ENCODE measurements at regions not wholly inside any gene's neighbourhood (a gene's known extent, or its start where the extent isn't known, plus 50 kb on each side); places are given as distances from the start of the nearest gene placed in this dataset.

DNA sequence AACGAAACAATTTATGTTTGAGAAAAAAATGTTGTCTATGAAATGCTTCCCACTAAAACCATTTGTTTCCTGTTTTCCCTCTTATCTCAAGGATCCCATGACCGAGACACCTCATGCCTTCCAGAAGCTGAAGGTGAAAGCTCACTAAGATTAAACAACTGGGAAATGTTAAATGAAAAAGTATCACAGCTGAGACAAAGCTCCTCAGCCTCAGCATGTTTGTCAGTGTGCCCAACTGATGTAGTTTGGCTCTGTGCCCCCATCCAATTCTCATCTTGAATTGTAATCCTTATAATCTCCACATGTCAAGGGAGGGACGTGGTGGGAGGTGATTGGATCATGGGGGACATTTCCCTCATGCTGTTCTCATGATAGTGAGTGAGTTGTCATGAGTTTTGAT is 327.3 kb downstream of the HTR7 start:
- Histone ChIP-seq H4K8ac (ENCODE audit: low read depth, low read length) (no peak overlapping the region), H3K4me1 (ENCODE audit: control insufficient read depth in 2 of 2, insufficient read depth in 1 of 2, low read depth in 1 of 2, low read length in 2 of 2) (no peaks in the 10 kb centered on the region), H2BK12ac (ENCODE audit: low read length) (no peak overlapping the region), H3K9me3 (replicated peaks in 1 of 2; ENCODE audit: control insufficient read depth in 2 of 2, insufficient read depth in 1 of 2, low read depth in 1 of 2, low read length in 2 of 2) (no peaks in the 10 kb centered on the region), H2BK5ac (ENCODE audit: low read length) (no peak overlapping the region), H3K36me3 (replicated peaks in 1 of 2; ENCODE audit: control insufficient read depth in 2 of 2, insufficient read depth in 2 of 2, low read length in 2 of 2) (no peaks in the 10 kb centered on the region), H3K4me2 (ENCODE audit: insufficient read depth, low read length, poor library complexity, severe bottlenecking) (no peak overlapping the region), H2BK120ac (ENCODE audit: low read depth, low read length) (no peak overlapping the region), H2BK15ac (ENCODE audit: low read length) (no peak overlapping the region), H3K18ac (ENCODE audit: low read length) (no peak overlapping the region), H4K91ac (ENCODE audit: low read depth, low read length, poor library complexity) (no peak overlapping the region), H3K27me3 (ENCODE audit: control insufficient read depth in 3 of 3, insufficient read depth in 3 of 3, low read depth in 1 of 3, low read length in 3 of 3) (peaks cover 0 to 3% (median 0%) of the 10 kb centered on the region in 3 experiments), H3K14ac (ENCODE audit: low read length) (no peak overlapping the region), H3K9ac (ENCODE audit: low read depth, low read length, poor library complexity) (no peak overlapping the region), H3K27ac (replicated peaks; ENCODE audit: low read length) (no peak overlapping the region), H3K79me1 (ENCODE audit: low read depth, low read length) (no peaks in the 10 kb centered on the region), H3K23ac (ENCODE audit: low read depth, low read length, poor library complexity) (no peak overlapping the region), H3K4me3 (ENCODE audit: low read length in 2 of 2) (no peak overlapping the region), H2AK5ac (ENCODE audit: low read depth, low read length) (no peak overlapping the region), H2AFZ (ENCODE audit: low read length) (no peak overlapping the region), H3K4ac (ENCODE audit: low read length) (no peak overlapping the region)
- no CpG with 5 or more reads among the region's 3 CpGs for WGBS, 2 donors (ENCODE audit: extremely low coverage in 2 of 2, insufficient read length in 2 of 2, insufficient replicate concordance in 1 of 2)
- DNase-seq (ENCODE audit: low spot score), result no peak

DNA sequence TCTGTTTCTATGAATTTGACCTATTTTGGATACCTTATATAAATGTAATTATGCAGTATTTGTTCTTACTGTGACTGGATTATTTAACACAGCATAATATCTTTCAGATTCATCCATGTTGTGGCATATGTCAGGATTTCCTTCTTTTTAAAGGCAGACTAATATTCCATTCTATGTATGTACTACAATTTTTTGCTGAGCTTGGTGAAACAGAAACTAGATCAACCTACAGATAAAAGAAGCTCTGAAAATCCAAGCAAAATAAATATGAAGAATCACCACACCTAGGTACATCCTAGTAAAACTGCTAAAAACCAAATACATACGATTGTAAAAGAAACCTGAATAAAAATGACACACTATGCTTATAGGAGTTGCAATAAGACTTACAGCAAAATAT is 300.5 kb downstream of the HTR7 start:
- Histone ChIP-seq H3K36me3 (replicated peaks in 1 of 2; ENCODE audit: control insufficient read depth in 2 of 2, insufficient read depth in 2 of 2, low read length in 2 of 2) (no peaks in the 10 kb centered on the region), H3K9ac (ENCODE audit: low read depth, low read length, poor library complexity) (no peak overlapping the region), H4K8ac (ENCODE audit: low read depth, low read length) (no peak overlapping the region), H3K4me2 (ENCODE audit: insufficient read depth, low read length, poor library complexity, severe bottlenecking) (no peak overlapping the region), H3K79me1 (ENCODE audit: low read depth, low read length) (no peaks in the 10 kb centered on the region), H3K27me3 (ENCODE audit: control insufficient read depth in 3 of 3, insufficient read depth in 3 of 3, low read depth in 1 of 3, low read length in 3 of 3) (no peaks in the 10 kb centered on the region), H3K27ac (replicated peaks; ENCODE audit: low read length) (no peak overlapping the region), H2BK120ac (ENCODE audit: low read depth, low read length) (no peak overlapping the region), H3K4me1 (ENCODE audit: control insufficient read depth in 2 of 2, insufficient read depth in 1 of 2, low read depth in 1 of 2, low read length in 2 of 2) (no peaks in the 10 kb centered on the region), H3K14ac (ENCODE audit: low read length) (no peak overlapping the region), H3K4me3 (ENCODE audit: low read length in 2 of 2) (no peak overlapping the region), H3K4ac (ENCODE audit: low read length) (no peak overlapping the region), H3K23ac (ENCODE audit: low read depth, low read length, poor library complexity) (no peak overlapping the region), H2AK5ac (ENCODE audit: low read depth, low read length) (no peak overlapping the region), H2BK5ac (ENCODE audit: low read length) (no peak overlapping the region), H2BK15ac (ENCODE audit: low read length) (no peak overlapping the region), H3K9me3 (replicated peaks in 1 of 2; ENCODE audit: control insufficient read depth in 2 of 2, insufficient read depth in 1 of 2, low read depth in 1 of 2, low read length in 2 of 2) (no peaks in the 10 kb centered on the region), H4K91ac (ENCODE audit: low read depth, low read length, poor library complexity) (no peak overlapping the region), H2AFZ (ENCODE audit: low read length) (no peak overlapping the region), H3K18ac (ENCODE audit: low read length) (no peak overlapping the region), H2BK12ac (ENCODE audit: low read length) (no peak overlapping the region)
- no peak for DNase-seq (ENCODE audit: low spot score)
- no CpG with 5 or more reads among the region's 1 CpG for WGBS, 2 donors (ENCODE audit: extremely low coverage in 2 of 2, insufficient read length in 2 of 2, insufficient replicate concordance in 1 of 2)

- no peak overlapping the region for H2BK120ac ChIP-seq (ENCODE audit: low read depth, low read length)
- no peak overlapping the region for H2BK5ac ChIP-seq (ENCODE audit: low read length)
- H2AFZ ChIP-seq (ENCODE audit: low read length), result no peak overlapping the region
- H3K4me1 ChIP-seq (ENCODE audit: control insufficient read depth in 2 of 2, insufficient read depth in 1 of 2, low read depth in 1 of 2, low read length in 2 of 2), result no peaks in the 10 kb centered on the region
- H3K27ac ChIP-seq (replicated peaks; ENCODE audit: low read length), result no peak overlapping the region
- H4K8ac ChIP-seq (ENCODE audit: low read depth, low read length), result no peak overlapping the region
- H2BK12ac ChIP-seq (ENCODE audit: low read length), result no peak overlapping the region
- H3K23ac ChIP-seq (ENCODE audit: low read depth, low read length, poor library complexity), result no peak overlapping the region
- no peaks in the 10 kb centered on the region for H3K79me1 ChIP-seq (ENCODE audit: low read depth, low read length)
- H2AK5ac ChIP-seq (ENCODE audit: low read depth, low read length), result no peak overlapping the region
- no peak overlapping the region for H3K4ac ChIP-seq (ENCODE audit: low read length)
- WGBS, 2 donors (ENCODE audit: extremely low coverage in 2 of 2, insufficient read length in 2 of 2, insufficient replicate concordance in 1 of 2), result no CpG with 5 or more reads among the region's 2 CpGs
- H3K18ac ChIP-seq (ENCODE audit: low read length), result no peak overlapping the region
- DNase-seq (ENCODE audit: low spot score), result no peak
- no peak overlapping the region for H3K4me3 ChIP-seq (ENCODE audit: low read length in 2 of 2)
- no peaks in the 10 kb centered on the region for H3K9me3 ChIP-seq (replicated peaks in 1 of 2; ENCODE audit: control insufficient read depth in 2 of 2, insufficient read depth in 1 of 2, low read depth in 1 of 2, low read length in 2 of 2)
- no peak overlapping the region for H4K91ac ChIP-seq (ENCODE audit: low read depth, low read length, poor library complexity)
- no peaks in the 10 kb centered on the region for H3K36me3 ChIP-seq (replicated peaks in 1 of 2; ENCODE audit: control insufficient read depth in 2 of 2, insufficient read depth in 2 of 2, low read length in 2 of 2)
- no peak overlapping the region for H3K4me2 ChIP-seq (ENCODE audit: insufficient read depth, low read length, poor library complexity, severe bottlenecking)
- H3K9ac ChIP-seq (ENCODE audit: low read depth, low read length, poor library complexity), result no peak overlapping the region
- H3K14ac ChIP-seq (ENCODE audit: low read length), result no peak overlapping the region
- no peak overlapping the region for H2BK15ac ChIP-seq (ENCODE audit: low read length)
- no peaks in the 10 kb centered on the region for H3K27me3 ChIP-seq (ENCODE audit: control insufficient read depth in 3 of 3, insufficient read depth in 3 of 3, low read depth in 1 of 3, low read length in 3 of 3)
These were observed 297.5 kb downstream of the HTR7 start for GRCh38 chr10:90560331-90560730.

DNA sequence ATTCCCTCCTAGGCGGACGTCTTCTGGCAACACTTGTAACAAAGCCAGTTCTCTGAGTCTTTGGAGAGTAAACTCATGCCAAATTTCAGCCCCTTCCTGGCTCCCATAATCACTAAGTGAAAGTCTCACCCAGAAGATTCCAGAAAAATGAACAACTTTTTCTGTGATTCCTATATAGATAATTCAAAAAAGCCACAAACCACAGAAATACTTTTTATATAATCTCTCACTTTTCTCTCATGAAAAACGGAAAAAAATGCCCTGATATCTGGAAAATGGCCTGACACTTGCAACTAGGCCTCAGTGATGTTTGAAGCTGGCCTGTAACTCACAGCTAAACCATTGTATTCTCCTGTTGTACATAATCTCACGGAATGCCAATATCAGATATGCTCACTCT is 296.2 kb downstream of the HTR7 start:
- H3K18ac ChIP-seq (ENCODE audit: low read length), result no peak overlapping the region
- H3K4me2 ChIP-seq (ENCODE audit: insufficient read depth, low read length, poor library complexity, severe bottlenecking), result no peak overlapping the region
- no peak overlapping the region for H4K8ac ChIP-seq (ENCODE audit: low read depth, low read length)
- no peak overlapping the region for H3K27ac ChIP-seq (replicated peaks; ENCODE audit: low read length)
- no CpG with 5 or more reads among the region's 4 CpGs for WGBS, 2 donors (ENCODE audit: extremely low coverage in 2 of 2, insufficient read length in 2 of 2, insufficient replicate concordance in 1 of 2)
- no peaks in the 10 kb centered on the region for H3K79me1 ChIP-seq (ENCODE audit: low read depth, low read length)
- no peak overlapping the region for H3K4me3 ChIP-seq (ENCODE audit: low read length in 2 of 2)
- no peak overlapping the region for H2BK5ac ChIP-seq (ENCODE audit: low read length)
- no peaks in the 10 kb centered on the region for H3K36me3 ChIP-seq (replicated peaks in 1 of 2; ENCODE audit: control insufficient read depth in 2 of 2, insufficient read depth in 2 of 2, low read length in 2 of 2)
- no peak overlapping the region for H4K91ac ChIP-seq (ENCODE audit: low read depth, low read length, poor library complexity)
- H3K9ac ChIP-seq (ENCODE audit: low read depth, low read length, poor library complexity), result no peak overlapping the region
- H3K14ac ChIP-seq (ENCODE audit: low read length), result no peak overlapping the region
- no peak overlapping the region for H3K4ac ChIP-seq (ENCODE audit: low read length)
- no peak overlapping the region for H2AFZ ChIP-seq (ENCODE audit: low read length)
- no peaks in the 10 kb centered on the region for H3K4me1 ChIP-seq (ENCODE audit: control insufficient read depth in 2 of 2, insufficient read depth in 1 of 2, low read depth in 1 of 2, low read length in 2 of 2)
- H3K27me3 ChIP-seq (ENCODE audit: control insufficient read depth in 3 of 3, insufficient read depth in 3 of 3, low read depth in 1 of 3, low read length in 3 of 3), result no peaks in the 10 kb centered on the region
- H3K9me3 ChIP-seq (replicated peaks in 1 of 2; ENCODE audit: control insufficient read depth in 2 of 2, insufficient read depth in 1 of 2, low read depth in 1 of 2, low read length in 2 of 2), result no peaks in the 10 kb centered on the region
- no peak overlapping the region for H2BK120ac ChIP-seq (ENCODE audit: low read depth, low read length)
- no peak overlapping the region for H2AK5ac ChIP-seq (ENCODE audit: low read depth, low read length)
- no peak overlapping the region for H2BK12ac ChIP-seq (ENCODE audit: low read length)
- no peak overlapping the region for H3K23ac ChIP-seq (ENCODE audit: low read depth, low read length, poor library complexity)
- no peak overlapping the region for H2BK15ac ChIP-seq (ENCODE audit: low read length)
- no peak for DNase-seq (ENCODE audit: low spot score)

All from neuronal stem cell (in vitro differentiated cells).